ACC112 (cell line): ENCODE measurements at regions not wholly inside any gene's neighbourhood (a gene's known extent, or its start where the extent isn't known, plus 50 kb on each side); places are given as distances from the start of the nearest gene placed in this dataset.
A peak's percentile ranks its signal among the peaks of the same experiment; 100 is the strongest.
"Not testable (repeated sequence)": the region's sequence is repeated elsewhere in the genome, so short reads cannot be mapped to it uniquely, and the experiment has no call there.

Experiments used
- H2AFZ ChIP-seq: fragments of 200-600 bp; sonication (generic); one replicate; pipeline ENCODE4 v1.6.0; 2017; ENCODE audit warnings: antibody characterized with exemption, low read length; ENCODE audit not compliant: unreplicated experiment
- H3K27ac ChIP-seq: fragments of 200-600 bp; sonication (generic); 2 replicates; pipeline ENCODE4 v1.5.1; 2014; ENCODE audit warnings: low read depth, mild to moderate bottlenecking, antibody characterized with exemption, low read length, moderate library complexity
- H3K27me3 ChIP-seq: fragments of 200-600 bp; sonication (generic); 2 replicates; pipeline ENCODE4 v1.6.1; 2014; ENCODE audit warnings: mild to moderate bottlenecking, antibody characterized with exemption, low read length, moderate library complexity, mixed read lengths; ENCODE audit not compliant: insufficient read depth
- H3K36me3 ChIP-seq: fragments of 200-600 bp; sonication (generic); 2 replicates; pipeline ENCODE4 v1.6.1; 2016; ENCODE audit warnings: mild to moderate bottlenecking, antibody characterized with exemption, low read length, moderate library complexity, mixed read lengths; ENCODE audit not compliant: insufficient read depth
- H3K4me1 ChIP-seq: fragments of 200-600 bp; sonication (generic); one replicate; pipeline ENCODE4 v1.6.1; 2016; ENCODE audit warnings: low read length, mixed read lengths; ENCODE audit not compliant: insufficient read depth, unreplicated experiment, control insufficient read depth
- H3K4me3 ChIP-seq: fragments of 200-600 bp; sonication (generic); 2 replicates; pipeline ENCODE4 v1.5.1; 2014; ENCODE audit warnings: mild to moderate bottlenecking, low read depth, low read length
- H3K79me2 ChIP-seq: fragments of 200-600 bp; sonication (generic); one replicate; pipeline ENCODE4 v1.6.0; 2016; ENCODE audit warnings: low read length; ENCODE audit not compliant: control insufficient read depth, unreplicated experiment, insufficient read depth

DNA sequence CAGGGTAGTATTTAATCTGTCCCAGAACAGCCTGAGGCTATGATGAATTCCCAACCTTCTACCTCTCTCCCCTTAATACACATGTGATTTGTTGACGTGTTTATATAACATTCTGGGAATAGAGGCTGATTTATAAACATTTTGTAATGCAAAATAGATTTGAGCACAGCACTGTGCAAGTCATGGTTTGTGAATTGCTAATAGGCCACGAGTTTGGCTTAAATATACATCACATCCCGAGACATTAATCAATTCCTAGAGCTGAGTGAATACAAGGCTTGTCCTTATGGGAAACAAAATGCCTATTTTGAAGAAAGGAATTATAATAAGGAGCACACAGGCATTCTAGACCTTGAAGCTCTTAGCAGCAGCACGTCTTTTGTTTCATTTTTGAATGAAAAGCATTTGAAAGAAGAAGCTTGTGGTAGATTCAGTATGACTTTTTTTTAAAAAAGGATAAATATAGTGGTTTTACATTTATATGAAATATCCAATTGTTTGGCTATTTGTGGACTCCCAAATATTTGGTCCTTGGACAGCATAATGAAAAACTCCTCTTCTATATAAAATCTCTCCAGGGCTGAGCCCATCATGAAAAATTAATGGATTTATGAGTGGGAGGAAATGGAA, 116.4 kb downstream of the SLC17A6 start:
- Histone ChIP-seq H2AFZ (peak overlapping the region; percentile 30), H3K4me1 (no peaks in the 10 kb centered on the region), H3K27me3 (no peaks in the 10 kb centered on the region)

GRCh38 chr11:22449441-22449840, 111.3 kb downstream of the SLC17A6 start:
- Histone ChIP-seq H3K79me2 (no peaks in the 10 kb centered on the region), H3K4me3 (no peak overlapping the region), H3K27ac (no peak overlapping the region), H2AFZ (no peak overlapping the region), H3K27me3 (no peaks in the 10 kb centered on the region), H3K36me3 (no peaks in the 10 kb centered on the region), H3K4me1 (no peaks in the 10 kb centered on the region)

More for the DNA sequence above, 116.4 kb downstream of the SLC17A6 start:
- Histone ChIP-seq H3K36me3 (no peaks in the 10 kb centered on the region), H3K79me2 (no peaks in the 10 kb centered on the region), H3K4me3 (peak overlapping the region; percentile 55), H3K27ac (no peak overlapping the region)

- H3K79me2 ChIP-seq: no peaks in the 10 kb centered on the region
- H3K4me1 ChIP-seq: no peaks in the 10 kb centered on the region
- no peak overlapping the region for H2AFZ ChIP-seq
- H3K36me3 ChIP-seq: no peaks in the 10 kb centered on the region
- no peaks in the 10 kb centered on the region for H3K27me3 ChIP-seq
- no peak overlapping the region for H3K4me3 ChIP-seq
- no peak overlapping the region for H3K27ac ChIP-seq
Measured at GRCh38 chr11:22444076-22444475, 105.9 kb downstream of the SLC17A6 start.

DNA sequence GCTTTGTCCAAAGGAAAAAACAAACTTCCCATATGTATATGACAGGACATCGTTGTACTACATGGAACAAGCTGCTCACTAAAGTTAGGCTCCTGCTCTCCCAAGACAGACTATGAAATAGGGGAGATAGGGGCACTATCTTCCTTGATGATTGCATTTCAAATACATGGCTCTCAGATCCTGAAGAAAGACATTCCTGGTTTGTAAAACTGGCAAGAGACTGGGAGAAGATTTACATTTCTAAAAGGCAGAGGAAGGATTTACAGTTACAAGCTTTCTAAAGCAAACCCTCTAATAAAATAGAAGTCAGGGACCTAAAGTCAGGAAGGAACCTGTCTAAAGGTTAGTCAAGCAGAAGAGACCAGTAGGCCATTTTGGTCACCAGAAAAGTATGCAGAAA, 103.7 kb downstream of the SLC17A6 start:
- H3K27me3 ChIP-seq: no peaks in the 10 kb centered on the region
- H2AFZ ChIP-seq: no peak overlapping the region
- H3K4me3 ChIP-seq: no peak overlapping the region
- H3K4me1 ChIP-seq: no peaks in the 10 kb centered on the region
- no peaks in the 10 kb centered on the region for H3K79me2 ChIP-seq
- no peaks in the 10 kb centered on the region for H3K36me3 ChIP-seq
- no peak overlapping the region for H3K27ac ChIP-seq

- H3K36me3 ChIP-seq, H3K27ac ChIP-seq, H2AFZ ChIP-seq, H3K4me1 ChIP-seq, H3K4me3 ChIP-seq, H3K79me2 ChIP-seq: not testable (repeated sequence)
- peaks cover 22% of the 10 kb centered on the region for H3K27me3 ChIP-seq
Measured at GRCh38 chr11:22435582-22435981, 97.4 kb downstream of the SLC17A6 start.

DNA sequence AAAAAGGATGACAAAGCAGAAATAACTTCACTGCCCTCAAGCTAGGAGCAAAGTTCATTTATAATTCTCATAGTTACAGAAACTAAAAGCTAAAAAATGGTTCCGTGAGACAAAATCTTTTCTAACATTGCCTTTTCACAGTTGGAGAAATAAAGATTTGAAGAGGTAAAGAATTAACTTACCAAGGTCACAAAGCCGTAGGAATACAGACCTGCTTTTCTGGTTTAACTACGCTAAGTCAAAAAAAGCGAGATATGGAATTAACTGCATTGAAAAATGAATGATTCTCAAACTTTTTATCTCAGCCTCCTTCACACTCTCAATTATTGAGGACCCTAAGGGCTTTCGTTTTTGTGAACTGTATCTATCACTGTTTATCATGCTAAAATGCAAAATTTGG, 95.3 kb downstream of the SLC17A6 start:
- Histone ChIP-seq H3K36me3 (no peaks in the 10 kb centered on the region), H3K27me3 (peaks cover 22% of the 10 kb centered on the region), H3K4me3 (no peak overlapping the region), H2AFZ (no peak overlapping the region), H3K79me2 (no peaks in the 10 kb centered on the region), H3K27ac (no peak overlapping the region), H3K4me1 (no peaks in the 10 kb centered on the region)

DNA sequence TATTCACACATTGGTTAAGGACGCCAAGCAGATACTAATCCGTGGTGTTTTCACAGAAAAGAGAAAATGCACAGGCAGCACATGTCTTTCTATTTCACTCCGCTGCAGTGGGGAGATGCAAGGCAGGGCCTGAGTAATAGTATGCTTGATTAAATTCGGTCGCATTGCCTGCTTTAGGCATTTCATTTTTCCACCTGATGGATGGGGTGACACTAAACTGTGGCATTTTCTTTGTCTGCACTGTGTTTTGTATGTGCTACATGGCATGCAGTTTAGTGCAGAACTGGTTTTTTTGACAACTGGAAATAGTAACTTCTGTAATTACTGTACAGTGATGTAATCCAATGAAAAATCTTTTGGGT, 94.9 kb downstream of the SLC17A6 start:
- Histone ChIP-seq H2AFZ (peak overlapping the region; percentile 58), H3K4me3 (peak overlapping the region; percentile 74)

DNA sequence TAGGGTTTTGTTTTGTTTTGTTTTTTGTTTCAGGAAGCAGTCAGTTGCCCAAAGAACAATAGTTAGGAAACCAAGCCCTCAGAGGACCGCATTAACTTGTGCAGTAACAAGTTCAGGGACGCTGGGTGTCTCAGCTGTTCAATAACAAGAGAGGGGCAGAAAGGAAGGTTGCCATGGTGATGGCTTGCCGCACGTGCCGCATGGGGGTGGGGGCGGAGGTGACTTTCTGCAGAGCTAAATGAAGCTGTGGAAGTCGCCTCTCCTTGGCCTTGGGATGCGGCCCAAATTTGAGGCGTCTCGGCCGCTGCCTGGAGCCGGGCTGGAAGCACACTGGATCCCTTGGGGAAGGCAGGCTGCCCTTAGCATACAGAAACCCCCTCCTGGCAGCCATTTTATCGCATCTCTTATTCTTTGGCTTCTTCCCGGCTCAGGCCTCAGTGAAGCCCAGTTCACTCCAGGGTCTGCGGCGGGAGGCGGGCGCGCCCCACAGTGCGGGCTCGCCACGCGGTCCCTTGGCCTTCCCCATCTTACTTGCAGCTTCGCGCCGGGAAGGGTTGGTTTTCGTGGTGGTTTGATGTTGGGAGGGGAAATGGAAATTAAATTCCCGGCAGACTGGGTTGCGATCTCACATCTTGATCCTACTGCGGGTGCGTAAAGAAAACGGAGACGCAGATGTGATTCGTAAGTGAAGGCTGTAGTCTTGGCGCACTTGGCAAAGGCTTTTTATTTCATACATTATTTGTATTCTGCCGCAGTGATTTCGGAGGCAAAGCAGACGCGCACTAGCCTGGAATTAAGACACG, 94.3 kb downstream of the SLC17A6 start:
- H3K4me3 ChIP-seq: peak overlapping the region; percentile 74
- H2AFZ ChIP-seq: peak overlapping the region; percentile 58
- peaks cover 22% of the 10 kb centered on the region for H3K27me3 ChIP-seq
- no peak overlapping the region for H3K27ac ChIP-seq
- H3K36me3 ChIP-seq: no peaks in the 10 kb centered on the region
- no peaks in the 10 kb centered on the region for H3K4me1 ChIP-seq
- H3K79me2 ChIP-seq: no peaks in the 10 kb centered on the region

More for the DNA sequence above, 94.9 kb downstream of the SLC17A6 start:
- H3K27ac ChIP-seq: no peak overlapping the region
- H3K27me3 ChIP-seq: peaks cover 22% of the 10 kb centered on the region
- H3K4me1 ChIP-seq: no peaks in the 10 kb centered on the region
- H3K36me3 ChIP-seq: no peaks in the 10 kb centered on the region
- no peaks in the 10 kb centered on the region for H3K79me2 ChIP-seq

GRCh38 chr11:22431106-22431505, 92.9 kb downstream of the SLC17A6 start:
- no peaks in the 10 kb centered on the region for H3K36me3 ChIP-seq
- H3K79me2 ChIP-seq: no peaks in the 10 kb centered on the region
- no peak overlapping the region for H3K27ac ChIP-seq
- no peaks in the 10 kb centered on the region for H3K4me1 ChIP-seq
- peaks cover 22% of the 10 kb centered on the region for H3K27me3 ChIP-seq
- H3K4me3 ChIP-seq: no peak overlapping the region
- H2AFZ ChIP-seq: no peak overlapping the region

GRCh38 chr11:22430639-22431038, 92.5 kb downstream of the SLC17A6 start:
- H3K79me2 ChIP-seq: no peaks in the 10 kb centered on the region
- no peak overlapping the region for H3K27ac ChIP-seq
- no peaks in the 10 kb centered on the region for H3K36me3 ChIP-seq
- H3K27me3 ChIP-seq: peaks cover 26% of the 10 kb centered on the region
- no peaks in the 10 kb centered on the region for H3K4me1 ChIP-seq
- H2AFZ ChIP-seq: no peak overlapping the region
- H3K4me3 ChIP-seq: no peak overlapping the region

GRCh38 chr11:22430141-22430541, 92.0 kb downstream of the SLC17A6 start:
- no peak overlapping the region for H3K27ac ChIP-seq
- peaks cover 29% of the 10 kb centered on the region for H3K27me3 ChIP-seq
- H2AFZ ChIP-seq: no peak overlapping the region
- no peaks in the 10 kb centered on the region for H3K4me1 ChIP-seq
- no peaks in the 10 kb centered on the region for H3K36me3 ChIP-seq
- H3K79me2 ChIP-seq: no peaks in the 10 kb centered on the region
- H3K4me3 ChIP-seq: no peak overlapping the region
